ENCODE measurements at regions not wholly inside any gene's neighbourhood (a gene's known extent, or its start where the extent isn't known, plus 50 kb on each side); places are given as distances from the start of the nearest gene placed in this dataset.

DNA sequence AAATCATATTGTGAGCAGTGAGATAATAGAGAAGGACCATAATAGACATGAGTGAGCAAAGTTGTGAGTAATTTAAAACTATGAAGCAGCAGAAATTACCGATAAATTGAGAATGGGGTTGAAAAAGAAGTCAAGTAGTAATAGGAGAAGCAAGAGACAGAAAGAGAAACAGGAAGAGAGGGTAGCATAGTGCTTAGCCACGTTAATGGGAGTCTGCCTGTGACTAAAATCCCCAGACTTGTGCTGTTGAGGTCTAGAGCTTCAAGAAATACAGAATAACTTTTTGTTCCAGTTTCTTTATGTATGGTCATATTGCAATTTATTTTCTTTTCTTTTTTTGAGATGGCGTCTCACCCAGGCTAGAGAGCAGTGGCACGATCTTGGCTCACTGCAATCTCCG lies 368.7 kb downstream of the METTL15 start:
- Mint-ChIP-seq H3K27me3 (ENCODE audit: low read depth in 3 of 3) (peaks cover 0 to 1% (median 0%) of the 10 kb centered on the region in 3 donors), H3K4me1 (no peaks in the 10 kb centered on the region), H3K4me3 (no peak overlapping the region), H3K27ac (no peak overlapping the region), H3K9me3 (peaks cover 0 to 17% (median 3%) of the 10 kb centered on the region in 6 donors), H3K36me3 (no peaks in the 10 kb centered on the region)
- DNase-seq: no peak

DNA sequence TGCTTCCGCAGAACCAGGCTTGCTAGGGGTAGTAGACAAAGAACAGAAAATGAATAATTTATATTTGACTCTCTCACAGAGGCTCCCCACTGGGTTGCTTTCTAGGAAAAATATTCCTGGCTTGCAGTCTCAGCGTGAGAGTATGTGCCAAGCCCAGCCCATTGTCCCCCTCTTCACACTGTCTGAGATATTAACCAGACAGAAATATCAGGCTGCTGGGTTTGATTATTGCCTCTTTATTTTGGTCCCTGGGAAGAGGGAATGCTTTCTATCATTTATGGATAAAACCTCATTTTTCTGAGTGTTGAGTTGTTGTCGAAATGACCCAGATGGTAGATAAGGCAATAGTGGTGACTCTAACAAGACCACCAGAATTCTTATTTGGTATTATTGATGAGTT lies 367.9 kb downstream of the METTL15 start:
- no peak overlapping the region for H3K4me3 Mint-ChIP-seq
- peaks cover 0 to 1% (median 0%) of the 10 kb centered on the region in 3 donors for H3K27me3 Mint-ChIP-seq (ENCODE audit: low read depth in 3 of 3)
- peaks cover 0 to 17% (median 4%) of the 10 kb centered on the region in 6 donors for H3K9me3 Mint-ChIP-seq

DNA sequence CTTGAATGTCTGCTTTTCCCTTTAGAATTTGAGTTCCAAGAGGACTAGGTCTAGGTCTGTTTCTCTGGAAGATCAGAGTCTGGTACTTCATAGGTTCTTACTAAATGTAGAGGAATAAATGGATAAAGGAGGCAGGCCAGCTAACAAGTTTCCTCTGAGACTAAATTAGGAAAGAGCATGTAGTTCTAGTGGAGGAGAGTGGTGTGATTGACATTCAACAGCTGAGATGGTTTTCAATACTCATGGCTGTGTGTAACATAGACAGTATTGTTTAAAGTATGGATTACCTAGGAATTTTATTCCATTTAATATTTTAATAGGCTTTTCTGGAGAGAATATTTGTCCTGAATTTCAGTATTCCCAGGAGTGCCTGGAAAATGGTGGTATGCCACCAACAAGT lies 364.7 kb downstream of the METTL15 start:
- Mint-ChIP-seq H3K27me3 (ENCODE audit: low read depth in 3 of 3) (peaks cover 0 to 1% (median 0%) of the 10 kb centered on the region in 3 donors), H3K4me1 (no peaks in the 10 kb centered on the region), H3K9me3 (peaks cover 0 to 23% (median 5%) of the 10 kb centered on the region in 6 donors), H3K36me3 (no peaks in the 10 kb centered on the region), H3K27ac (no peak overlapping the region), H3K4me3 (no peak overlapping the region)
- no peak for DNase-seq

More for the DNA sequence above, 367.9 kb downstream of the METTL15 start:
- DNase-seq: no peak
- no peak overlapping the region for H3K27ac Mint-ChIP-seq
- no peaks in the 10 kb centered on the region for H3K4me1 Mint-ChIP-seq
- no peaks in the 10 kb centered on the region for H3K36me3 Mint-ChIP-seq

DNA sequence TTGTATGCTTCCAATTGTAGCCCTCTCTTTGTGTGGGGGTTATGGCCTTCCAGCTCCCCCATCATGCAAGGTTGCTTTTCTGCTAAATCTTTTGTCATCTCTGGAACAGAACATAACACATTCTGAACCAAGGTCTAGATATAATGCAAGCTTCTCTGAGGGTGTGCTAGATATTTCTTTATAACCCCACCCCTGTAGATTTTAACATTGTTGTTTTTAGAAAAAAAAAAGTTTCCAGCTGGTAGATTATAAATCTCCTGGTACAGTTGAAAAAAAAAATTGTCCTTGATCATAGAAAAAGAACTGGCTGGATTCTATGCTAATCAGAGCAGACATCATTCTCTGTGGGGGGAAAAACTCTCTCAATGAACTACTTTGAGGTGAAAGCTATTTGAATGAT lies 363.3 kb downstream of the METTL15 start:
- no peaks in the 10 kb centered on the region for H3K36me3 Mint-ChIP-seq
- peaks cover 0 to 35% (median 6%) of the 10 kb centered on the region in 6 donors for H3K9me3 Mint-ChIP-seq
- no peak overlapping the region for H3K4me3 Mint-ChIP-seq
- no peak overlapping the region for H3K27ac Mint-ChIP-seq
- DNase-seq: no peak
- H3K4me1 Mint-ChIP-seq: no peaks in the 10 kb centered on the region
- H3K27me3 Mint-ChIP-seq (ENCODE audit: low read depth in 3 of 3): peaks cover 0 to 1% (median 0%) of the 10 kb centered on the region in 3 donors

DNA sequence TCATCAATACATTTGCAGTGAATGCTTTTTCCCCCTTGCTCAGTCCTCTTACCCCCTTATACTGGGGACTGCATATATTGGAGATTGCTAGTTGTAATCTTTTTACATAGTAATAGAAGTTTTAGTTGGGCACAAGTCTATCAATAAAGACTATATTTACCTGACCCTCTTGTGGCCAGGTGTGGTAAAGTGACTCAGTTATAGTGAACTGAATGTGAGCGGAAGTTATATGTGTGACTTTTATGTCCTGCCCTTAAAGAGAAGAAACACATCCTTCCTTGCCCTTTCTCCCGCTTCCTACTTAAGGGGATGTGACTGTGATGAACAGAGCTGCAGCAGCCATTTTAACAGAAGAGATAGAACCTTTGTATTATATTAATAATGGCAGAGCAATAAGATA lies 362.0 kb downstream of the METTL15 start:
- no peak for DNase-seq
- peaks cover 0 to 1% (median 0%) of the 10 kb centered on the region in 3 donors for H3K27me3 Mint-ChIP-seq (ENCODE audit: low read depth in 3 of 3)
- H3K4me1 Mint-ChIP-seq: no peaks in the 10 kb centered on the region
- peaks cover under 1 to 45% (median 11%) of the 10 kb centered on the region in 6 donors for H3K9me3 Mint-ChIP-seq
- no peak overlapping the region for H3K4me3 Mint-ChIP-seq
- no peak overlapping the region for H3K27ac Mint-ChIP-seq
- H3K36me3 Mint-ChIP-seq: no peaks in the 10 kb centered on the region

DNA sequence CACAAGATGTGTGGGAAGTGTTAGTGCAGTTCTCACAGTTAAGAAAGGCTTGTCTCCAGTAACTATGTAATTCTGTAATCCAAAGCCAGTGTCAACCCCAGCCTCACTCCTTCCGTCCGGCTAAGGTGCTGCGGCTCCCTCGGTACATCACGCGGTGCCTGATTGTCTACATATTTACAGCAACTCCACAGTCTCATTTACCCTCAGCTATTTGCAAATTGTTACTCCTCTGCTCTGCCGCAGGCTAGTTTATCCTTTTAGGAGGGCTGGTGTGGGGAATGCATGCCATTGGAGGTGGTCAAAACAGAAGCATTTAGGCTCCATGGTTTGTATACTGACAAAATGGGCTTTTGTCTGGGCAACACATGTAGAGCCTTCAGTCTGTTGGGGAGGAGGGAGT lies 358.3 kb downstream of the METTL15 start:
- Mint-ChIP-seq H3K27ac (no peak overlapping the region), H3K4me3 (no peak overlapping the region), H3K27me3 (ENCODE audit: low read depth in 3 of 3) (no peaks in the 10 kb centered on the region), H3K36me3 (no peaks in the 10 kb centered on the region), H3K9me3 (peaks cover 4 to 47% (median 13%) of the 10 kb centered on the region in 6 donors), H3K4me1 (no peaks in the 10 kb centered on the region)
- DNase-seq: no peak

DNA sequence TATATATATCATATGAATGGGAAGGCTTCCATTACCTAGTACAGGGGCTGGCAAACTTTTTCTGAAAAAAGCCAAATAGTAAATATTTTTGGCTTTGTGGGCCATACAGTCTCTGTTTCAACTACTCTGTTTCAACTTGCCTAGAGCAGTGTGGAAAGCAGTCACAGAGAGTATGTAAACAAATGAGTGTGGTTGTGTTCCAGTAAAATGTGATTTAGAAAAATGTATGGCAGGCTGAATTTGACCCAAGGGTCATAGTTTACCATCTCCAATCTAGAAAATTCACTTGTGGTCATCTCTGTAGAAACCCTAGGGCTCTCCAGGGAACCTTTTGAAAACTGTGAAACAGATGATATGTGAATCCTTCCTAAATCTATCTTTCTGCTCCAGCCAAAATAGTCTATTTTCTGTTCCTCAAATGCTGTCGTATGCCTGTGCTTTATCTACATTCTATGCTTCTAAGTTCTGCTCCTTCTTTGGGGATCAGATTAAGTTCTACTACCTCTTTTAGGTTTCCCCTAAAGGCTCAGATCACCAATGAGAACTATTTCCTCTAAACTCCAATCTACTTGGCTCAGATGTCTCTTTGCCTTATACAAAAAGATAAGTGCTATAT lies 356.2 kb downstream of the METTL15 start:
- Mint-ChIP-seq H3K9me3 (peaks cover 4 to 60% (median 13%) of the 10 kb centered on the region in 6 donors), H3K36me3 (no peaks in the 10 kb centered on the region), H3K27ac (no peak overlapping the region), H3K4me3 (no peak overlapping the region), H3K27me3 (ENCODE audit: low read depth in 3 of 3) (no peaks in the 10 kb centered on the region), H3K4me1 (no peaks in the 10 kb centered on the region)
- no peak for DNase-seq

DNA sequence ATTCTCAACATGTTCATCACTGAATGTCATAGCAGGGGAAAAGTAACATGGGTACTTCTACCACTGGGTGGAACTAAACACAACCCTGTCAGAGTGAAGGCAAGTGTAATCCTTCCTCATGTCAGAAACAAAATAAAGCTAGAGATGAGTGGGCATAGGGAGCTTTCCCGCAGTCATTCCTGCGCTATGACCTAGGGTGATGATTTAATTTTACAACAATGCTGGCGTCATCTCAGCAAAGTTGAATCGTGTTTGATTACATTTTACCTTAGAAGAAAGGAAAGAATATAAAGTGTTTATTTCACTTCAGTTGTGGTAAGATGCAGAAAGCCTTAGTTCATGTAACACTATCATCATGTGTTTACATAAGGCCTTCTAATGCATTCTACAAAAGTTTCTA lies 355.6 kb downstream of the METTL15 start:
- Mint-ChIP-seq H3K27ac (no peak overlapping the region), H3K36me3 (no peaks in the 10 kb centered on the region), H3K4me1 (no peaks in the 10 kb centered on the region), H3K9me3 (peaks cover 4 to 59% (median 12%) of the 10 kb centered on the region in 6 donors), H3K4me3 (no peak overlapping the region), H3K27me3 (ENCODE audit: low read depth in 3 of 3) (peaks cover 0 to under 1% (median 0%) of the 10 kb centered on the region in 3 donors)
- no peak for DNase-seq

DNA sequence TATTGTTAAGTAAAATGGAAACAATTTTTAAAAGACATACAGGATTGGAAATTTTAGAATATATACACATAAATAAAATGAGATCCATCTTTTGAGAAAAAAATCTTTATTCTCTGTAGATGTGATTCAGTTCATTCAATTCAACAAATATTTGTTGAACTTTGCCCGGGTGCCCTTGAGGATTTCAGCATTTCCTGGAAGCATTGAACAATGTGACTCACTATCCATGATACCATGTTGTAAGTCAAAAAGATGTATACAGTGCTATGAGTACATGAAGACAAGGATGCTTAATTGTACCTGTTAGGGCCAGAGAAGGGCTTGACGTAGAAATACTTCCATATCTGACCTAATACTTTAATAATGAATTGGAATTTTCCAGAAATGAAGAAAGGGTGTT lies 353.7 kb downstream of the METTL15 start:
- H3K9me3 Mint-ChIP-seq: peaks cover 4 to 61% (median 13%) of the 10 kb centered on the region in 6 donors
- no peak for DNase-seq
- H3K27ac Mint-ChIP-seq: no peak overlapping the region
- peaks cover 0 to 1% (median 0%) of the 10 kb centered on the region in 3 donors for H3K27me3 Mint-ChIP-seq (ENCODE audit: low read depth in 3 of 3)
- no peaks in the 10 kb centered on the region for H3K4me1 Mint-ChIP-seq
- no peaks in the 10 kb centered on the region for H3K36me3 Mint-ChIP-seq
- no peak overlapping the region for H3K4me3 Mint-ChIP-seq

DNA sequence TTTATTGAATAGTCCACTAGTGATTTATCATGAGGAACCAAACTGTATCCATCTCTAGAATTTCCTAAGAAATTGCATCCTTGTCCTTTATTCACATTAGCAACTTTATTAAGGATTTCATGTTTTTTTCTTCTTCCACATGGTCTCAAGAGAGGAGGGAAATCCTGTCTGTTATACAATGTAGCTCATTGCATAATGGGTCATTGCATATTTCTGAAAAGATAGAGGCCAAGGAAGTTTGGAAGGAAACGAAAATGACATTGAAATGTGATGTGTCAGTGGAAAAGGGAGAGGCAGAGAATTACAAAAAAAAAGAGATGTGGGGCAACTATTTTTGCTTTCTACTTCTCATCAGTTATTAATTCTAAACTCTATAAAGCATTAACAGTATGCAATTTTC lies 353.1 kb downstream of the METTL15 start:
- H3K27ac Mint-ChIP-seq: no peak overlapping the region
- H3K4me3 Mint-ChIP-seq: no peak overlapping the region

DNA sequence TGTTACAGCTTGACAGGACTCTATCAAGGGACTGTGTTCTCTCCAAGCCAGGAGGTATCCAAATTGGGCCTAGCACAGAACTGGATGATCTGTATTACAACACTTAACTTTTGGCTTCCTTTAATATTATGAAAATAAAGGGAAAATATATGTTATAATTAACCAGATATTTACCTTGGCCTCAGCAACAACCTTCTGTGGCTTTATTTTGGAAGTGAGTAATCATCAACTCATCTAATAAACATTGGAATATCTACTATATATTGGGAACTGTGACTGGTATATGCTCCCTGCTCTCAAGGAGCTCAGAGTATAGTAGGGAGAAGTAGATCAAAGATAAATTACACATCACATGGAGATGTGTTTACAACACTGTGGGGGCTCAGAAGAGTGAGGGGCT lies 352.2 kb downstream of the METTL15 start:
- H3K4me1 Mint-ChIP-seq: no peaks in the 10 kb centered on the region
- H3K4me3 Mint-ChIP-seq: no peak overlapping the region
- DNase-seq: no peak
- H3K9me3 Mint-ChIP-seq: peaks cover 4 to 50% (median 10%) of the 10 kb centered on the region in 6 donors
- no peak overlapping the region for H3K27ac Mint-ChIP-seq
- H3K36me3 Mint-ChIP-seq: no peaks in the 10 kb centered on the region
- peaks cover 0 to 1% (median 0%) of the 10 kb centered on the region in 3 donors for H3K27me3 Mint-ChIP-seq (ENCODE audit: low read depth in 3 of 3)

More for the DNA sequence above, 353.1 kb downstream of the METTL15 start:
- Mint-ChIP-seq H3K9me3 (peaks cover 4 to 60% (median 14%) of the 10 kb centered on the region in 6 donors), H3K4me1 (no peaks in the 10 kb centered on the region), H3K36me3 (no peaks in the 10 kb centered on the region), H3K27me3 (ENCODE audit: low read depth in 3 of 3) (peaks cover 0 to 1% (median 0%) of the 10 kb centered on the region in 3 donors)
- DNase-seq: no peak

DNA sequence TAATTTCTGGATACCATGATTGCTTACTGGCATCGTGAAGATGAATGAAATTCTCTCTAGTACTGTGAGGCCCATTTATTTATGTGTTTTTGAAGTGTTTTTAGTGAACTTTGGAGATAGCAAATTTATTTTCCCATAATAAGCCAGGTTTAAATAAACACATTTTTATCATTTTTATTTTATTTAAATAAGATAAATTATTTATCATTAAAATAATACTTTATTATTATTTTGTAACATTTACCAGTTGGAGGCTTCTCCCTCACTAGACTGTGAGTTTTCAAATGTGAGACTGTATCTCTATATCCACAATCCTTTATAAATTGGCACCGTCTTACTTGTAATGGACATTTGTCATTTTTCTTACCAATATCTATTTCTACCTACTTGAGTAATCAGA lies 351.7 kb downstream of the METTL15 start:
- Mint-ChIP-seq H3K4me1 (no peaks in the 10 kb centered on the region), H3K4me3 (no peak overlapping the region), H3K27ac (no peak overlapping the region), H3K36me3 (no peaks in the 10 kb centered on the region), H3K27me3 (ENCODE audit: low read depth in 3 of 3) (peaks cover 0 to 1% (median 0%) of the 10 kb centered on the region in 3 donors), H3K9me3 (peaks cover under 1 to 46% (median 9%) of the 10 kb centered on the region in 6 donors)
- DNase-seq: no peak

DNA sequence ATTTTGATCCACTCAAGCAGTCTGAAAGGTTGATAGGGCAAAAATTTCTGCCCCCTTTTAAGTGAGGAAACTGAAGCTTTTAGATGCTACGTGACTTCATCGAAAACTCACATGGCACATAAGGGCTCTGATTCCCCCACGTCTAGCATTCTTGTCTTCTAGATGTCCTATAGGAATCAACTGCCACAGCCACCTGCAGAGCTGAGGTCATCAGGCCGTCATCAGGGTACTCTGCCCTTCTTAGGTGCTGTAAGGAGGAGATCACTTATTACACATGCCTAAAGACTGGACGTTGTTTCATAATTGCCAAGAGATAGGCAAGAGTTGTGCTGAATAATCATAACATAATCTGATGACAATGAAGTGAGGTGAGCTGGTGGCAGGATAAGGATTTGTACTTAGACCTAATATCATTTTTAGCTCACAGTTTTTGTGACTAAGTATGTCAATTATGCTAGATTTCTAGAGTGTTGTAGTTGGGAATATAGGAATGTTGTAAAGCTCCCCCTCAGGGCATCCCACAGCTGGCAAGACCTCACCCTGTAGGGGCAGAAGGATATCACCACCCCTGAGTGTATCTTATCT lies 349.4 kb downstream of the METTL15 start:
- peaks cover 0 to 1% (median 0%) of the 10 kb centered on the region in 3 donors for H3K27me3 Mint-ChIP-seq (ENCODE audit: low read depth in 3 of 3)
- peaks cover 4 to 55% (median 14%) of the 10 kb centered on the region in 6 donors for H3K9me3 Mint-ChIP-seq

DNA sequence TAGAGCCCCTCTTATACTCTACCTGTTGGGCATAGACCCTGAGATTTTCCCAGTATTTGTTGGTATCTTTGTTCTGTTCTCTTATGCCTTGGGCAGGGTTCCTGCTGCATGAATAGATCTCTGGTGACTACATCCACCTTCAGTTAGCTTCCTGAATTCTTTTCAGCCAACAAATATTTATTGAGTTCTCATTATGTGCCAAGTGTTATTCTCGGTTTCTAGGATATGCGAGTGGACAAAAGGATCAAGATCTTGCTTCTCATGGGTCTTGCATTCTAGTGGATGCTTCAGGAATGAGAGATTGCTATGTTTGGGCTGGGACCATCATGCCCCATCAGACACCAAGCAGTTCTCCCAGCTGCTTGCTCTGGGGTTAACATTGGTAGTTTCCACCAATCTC lies 340.0 kb downstream of the METTL15 start:
- DNase-seq: no peak
- no peak overlapping the region for H3K27ac Mint-ChIP-seq
- no peaks in the 10 kb centered on the region for H3K36me3 Mint-ChIP-seq
- H3K4me1 Mint-ChIP-seq: no peaks in the 10 kb centered on the region
- no peak overlapping the region for H3K4me3 Mint-ChIP-seq
- H3K27me3 Mint-ChIP-seq (ENCODE audit: low read depth in 3 of 3): peaks cover 0 to 2% (median 0%) of the 10 kb centered on the region in 3 donors
- H3K9me3 Mint-ChIP-seq: peaks cover 11 to 56% (median 19%) of the 10 kb centered on the region in 6 donors

More for the DNA sequence above, 349.4 kb downstream of the METTL15 start:
- no peaks in the 10 kb centered on the region for H3K36me3 Mint-ChIP-seq
- no peak overlapping the region for H3K27ac Mint-ChIP-seq
- H3K4me1 Mint-ChIP-seq: no peaks in the 10 kb centered on the region
- no peak for DNase-seq
- no peak overlapping the region for H3K4me3 Mint-ChIP-seq
